Lung (tissue), 11 donors: ENCODE measurements at regions not wholly inside any gene's neighbourhood (a gene's known extent, or its start where the extent isn't known, plus 50 kb on each side); places are given as distances from the start of the nearest gene placed in this dataset.

Experiments used
- ATAC-seq: fragments of 200-7000 bp; cut with Tn5 transposase; one replicate; pipeline ENCODE4 v1.9.1; 2020; ENCODE audit warnings: moderate number of reproducible peaks; ENCODE audit not compliant: insufficient read depth, low FRiP score
- DNase-seq, 3 donors: peaks; one replicate each; pipeline ENCODE4 v3.0.0-alpha.2; 2013 to 2017
- H3K27ac ChIP-seq, 2 donors: one replicate each; pipeline ENCODE4 v1.5.1; 2013; ENCODE audit warnings: mild to moderate bottlenecking in 2 of 2, moderate library complexity in 2 of 2, control low read depth in 1 of 2, inconsistent platforms in 1 of 2, low read depth in 1 of 2, low read length in 1 of 2
- H3K27me3 ChIP-seq, 3 donors: one replicate each; pipeline ENCODE4 v1.5.1; 2013; ENCODE audit warnings: low read length in 2 of 3; ENCODE audit not compliant: control insufficient read depth in 3 of 3, insufficient read depth in 3 of 3
- H3K36me3 ChIP-seq, 4 donors: one replicate each; pipeline ENCODE4 v1.5.1; 2013; ENCODE audit warnings: low read length in 4 of 4, mild to moderate bottlenecking in 1 of 4, moderate library complexity in 1 of 4; ENCODE audit not compliant: control insufficient read depth in 4 of 4, insufficient read depth in 4 of 4
- H3K4me1 ChIP-seq, 5 donors: one replicate each; pipeline ENCODE4 v1.5.1; 2013; ENCODE audit warnings: low read length in 5 of 5, mild to moderate bottlenecking in 2 of 5, moderate library complexity in 1 of 5; ENCODE audit not compliant: control insufficient read depth in 5 of 5, insufficient read depth in 5 of 5
- H3K4me3 ChIP-seq: one replicate; pipeline ENCODE4 v1.5.1; 2013; ENCODE audit warnings: mild to moderate bottlenecking, control low read depth, moderate library complexity
- H3K9ac ChIP-seq, 2 donors: one replicate each; pipeline ENCODE4 v1.5.1; 2013; ENCODE audit warnings: low read length in 2 of 2, control low read depth in 1 of 2; ENCODE audit not compliant: insufficient read depth in 1 of 2
- H3K9me3 ChIP-seq, 4 donors: one replicate each; pipeline ENCODE4 v1.5.1; 2013; ENCODE audit warnings: low read length in 3 of 4, mild to moderate bottlenecking in 1 of 4, moderate library complexity in 1 of 4; ENCODE audit not compliant: control insufficient read depth in 4 of 4, insufficient read depth in 3 of 4
- WGBS, 2 donors: extraction: QIAGEN DNeasy Blood & Tissue Kit; methylation state at CpG; one replicate each; pipeline ENCODE4 v1.1.7; 2013; 5-methylcytosine and 5-hydroxymethylcytosine counted together
- TF ChIP-seq, protein P1 (sequence below): IDR thresholded peaks from 2 replicates; pipeline ENCODE4 v1.5.1; 2012; ENCODE audit warnings: mild to moderate bottlenecking; ENCODE audit errors: control extremely low read depth, extremely low read depth
- donor health status: control.
- donor health status: control.
- donor health status: Bipolar disorder and iron deficiency.
- donor health status: healthy.
- donor health status: DM: yes; HTN: yes; CAD: no.

DNA sequence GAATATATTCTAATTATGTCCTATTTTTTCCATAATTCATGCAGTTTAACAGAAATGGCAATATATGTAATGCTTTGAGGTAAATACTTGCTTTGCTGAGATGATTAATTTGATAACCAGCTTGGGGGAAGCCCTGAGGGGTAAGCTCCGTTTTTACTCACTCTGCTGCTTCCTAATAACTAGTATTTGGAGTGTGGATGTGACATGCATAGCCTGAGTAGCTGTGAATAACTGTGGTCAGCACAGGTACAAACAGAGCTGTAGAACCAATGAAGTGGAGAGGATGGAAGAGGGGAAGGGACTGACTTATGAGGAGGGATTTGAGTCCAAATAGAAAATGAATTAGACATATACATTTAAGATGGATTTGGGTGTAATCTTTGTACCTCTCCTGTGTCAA is 1495.5 kb upstream of the DDX18 start:
- ATAC-seq (no peak), DNase-seq (no peak)
- Histone ChIP-seq H3K4me1 (no peaks in the 10 kb centered on the region), H3K27ac (no peak overlapping the region), H3K9ac (no peak overlapping the region), H3K36me3 (no peaks in the 10 kb centered on the region), H3K27me3 (no peaks in the 10 kb centered on the region), H3K9me3 (no peaks in the 10 kb centered on the region), H3K4me3 (no peak overlapping the region)
- TF ChIP-seq, protein P1, sequence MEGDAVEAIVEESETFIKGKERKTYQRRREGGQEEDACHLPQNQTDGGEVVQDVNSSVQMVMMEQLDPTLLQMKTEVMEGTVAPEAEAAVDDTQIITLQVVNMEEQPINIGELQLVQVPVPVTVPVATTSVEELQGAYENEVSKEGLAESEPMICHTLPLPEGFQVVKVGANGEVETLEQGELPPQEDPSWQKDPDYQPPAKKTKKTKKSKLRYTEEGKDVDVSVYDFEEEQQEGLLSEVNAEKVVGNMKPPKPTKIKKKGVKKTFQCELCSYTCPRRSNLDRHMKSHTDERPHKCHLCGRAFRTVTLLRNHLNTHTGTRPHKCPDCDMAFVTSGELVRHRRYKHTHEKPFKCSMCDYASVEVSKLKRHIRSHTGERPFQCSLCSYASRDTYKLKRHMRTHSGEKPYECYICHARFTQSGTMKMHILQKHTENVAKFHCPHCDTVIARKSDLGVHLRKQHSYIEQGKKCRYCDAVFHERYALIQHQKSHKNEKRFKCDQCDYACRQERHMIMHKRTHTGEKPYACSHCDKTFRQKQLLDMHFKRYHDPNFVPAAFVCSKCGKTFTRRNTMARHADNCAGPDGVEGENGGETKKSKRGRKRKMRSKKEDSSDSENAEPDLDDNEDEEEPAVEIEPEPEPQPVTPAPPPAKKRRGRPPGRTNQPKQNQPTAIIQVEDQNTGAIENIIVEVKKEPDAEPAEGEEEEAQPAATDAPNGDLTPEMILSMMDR = no peak
- WGBS, 2 donors = 26 to 36% methylated on average over 1 of the region's 1 CpG

GRCh38 chr2:116319935-116320334 is 1494.6 kb upstream of the DDX18 start:
- H3K4me3 ChIP-seq = no peak overlapping the region
- no peaks in the 10 kb centered on the region for H3K27me3 ChIP-seq
- TF ChIP-seq, protein P1 = no peak
- H3K4me1 ChIP-seq = no peaks in the 10 kb centered on the region
- H3K27ac ChIP-seq = no peak overlapping the region
- H3K9me3 ChIP-seq = no peaks in the 10 kb centered on the region
- DNase-seq (no peak), ATAC-seq (no peak)
- no peak overlapping the region for H3K9ac ChIP-seq
- H3K36me3 ChIP-seq = no peaks in the 10 kb centered on the region

DNA sequence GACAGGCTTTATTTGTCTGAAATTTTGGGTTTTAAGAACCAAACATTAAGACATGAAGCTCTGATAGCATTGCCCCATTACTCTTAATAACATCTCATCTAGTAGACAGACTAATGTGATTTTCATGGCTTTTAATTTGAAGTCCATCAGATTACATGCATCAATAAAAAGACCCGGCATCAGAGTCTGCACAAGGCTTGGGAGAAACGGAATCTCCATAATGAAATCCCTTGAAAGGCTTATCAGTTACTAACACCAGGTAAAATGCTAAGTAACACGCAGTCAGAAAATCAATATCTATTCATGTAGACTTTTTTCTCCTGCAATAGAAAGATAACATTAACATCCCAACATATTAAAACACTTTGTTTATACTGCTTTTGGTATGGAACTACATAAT is 1485.2 kb upstream of the DDX18 start:
- Histone ChIP-seq H3K4me3 (no peak overlapping the region), H3K27ac (no peak overlapping the region), H3K4me1 (no peaks in the 10 kb centered on the region), H3K9me3 (peaks cover 0 to 2% (median 0%) of the 10 kb centered on the region in 4 donors), H3K9ac (no peak overlapping the region), H3K27me3 (no peaks in the 10 kb centered on the region), H3K36me3 (no peaks in the 10 kb centered on the region)
- TF ChIP-seq, protein P1 = no peak
- WGBS, 2 donors = 71 to 84% methylated on average over 3 of the region's 3 CpGs
- ATAC-seq (no peak), DNase-seq (no peak)

DNA sequence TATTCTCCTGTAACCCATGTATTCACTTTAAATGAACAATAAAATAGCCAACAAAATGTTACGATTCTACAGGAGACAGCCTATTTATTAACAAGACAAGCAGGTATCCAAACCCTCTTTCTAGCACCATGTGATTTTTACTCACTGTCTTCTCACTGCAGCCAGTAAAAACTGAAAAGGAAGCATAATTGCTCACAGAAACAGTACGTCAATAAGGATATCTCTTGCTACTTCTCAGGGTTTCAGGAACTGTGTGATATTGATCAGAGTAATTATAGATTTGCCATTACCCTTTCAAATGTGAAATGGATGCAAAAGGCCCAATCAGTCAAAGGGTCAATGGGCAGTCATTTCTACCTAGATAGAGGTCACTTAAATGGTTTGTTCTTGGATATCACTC is 1473.8 kb upstream of the DDX18 start:
- H3K4me3 ChIP-seq = no peak overlapping the region
- no peaks in the 10 kb centered on the region for H3K27me3 ChIP-seq
- ATAC-seq (no peak), DNase-seq (no peak)
- no peak overlapping the region for H3K27ac ChIP-seq
- no peaks in the 10 kb centered on the region for H3K9me3 ChIP-seq
- no peaks in the 10 kb centered on the region for H3K36me3 ChIP-seq
- no peaks in the 10 kb centered on the region for H3K4me1 ChIP-seq
- H3K9ac ChIP-seq = no peak overlapping the region
- 81 to 82% methylated on average over 2 of the region's 2 CpGs for WGBS, 2 donors
- TF ChIP-seq, protein P1 = no peak
